ACC112 (cell line): ENCODE measurements at regions not wholly inside any gene's neighbourhood (a gene's known extent, or its start where the extent isn't known, plus 50 kb on each side); places are given as distances from the start of the nearest gene placed in this dataset.

Source experiments
- H2AFZ ChIP-seq: fragments of 200-600 bp; sonication (generic); one replicate; pipeline ENCODE4 v1.6.0; 2017; ENCODE audit warnings: antibody characterized with exemption, low read length; ENCODE audit not compliant: unreplicated experiment
- H3K27ac ChIP-seq: fragments of 200-600 bp; sonication (generic); 2 replicates; pipeline ENCODE4 v1.5.1; 2014; ENCODE audit warnings: low read depth, mild to moderate bottlenecking, antibody characterized with exemption, low read length, moderate library complexity
- H3K27me3 ChIP-seq: fragments of 200-600 bp; sonication (generic); 2 replicates; pipeline ENCODE4 v1.6.1; 2014; ENCODE audit warnings: mild to moderate bottlenecking, antibody characterized with exemption, low read length, moderate library complexity, mixed read lengths; ENCODE audit not compliant: insufficient read depth
- H3K36me3 ChIP-seq: fragments of 200-600 bp; sonication (generic); 2 replicates; pipeline ENCODE4 v1.6.1; 2016; ENCODE audit warnings: mild to moderate bottlenecking, antibody characterized with exemption, low read length, moderate library complexity, mixed read lengths; ENCODE audit not compliant: insufficient read depth
- H3K4me1 ChIP-seq: fragments of 200-600 bp; sonication (generic); one replicate; pipeline ENCODE4 v1.6.1; 2016; ENCODE audit warnings: low read length, mixed read lengths; ENCODE audit not compliant: insufficient read depth, unreplicated experiment, control insufficient read depth
- H3K4me3 ChIP-seq: fragments of 200-600 bp; sonication (generic); 2 replicates; pipeline ENCODE4 v1.5.1; 2014; ENCODE audit warnings: mild to moderate bottlenecking, low read depth, low read length
- H3K79me2 ChIP-seq: fragments of 200-600 bp; sonication (generic); one replicate; pipeline ENCODE4 v1.6.0; 2016; ENCODE audit warnings: low read length; ENCODE audit not compliant: control insufficient read depth, unreplicated experiment, insufficient read depth

DNA sequence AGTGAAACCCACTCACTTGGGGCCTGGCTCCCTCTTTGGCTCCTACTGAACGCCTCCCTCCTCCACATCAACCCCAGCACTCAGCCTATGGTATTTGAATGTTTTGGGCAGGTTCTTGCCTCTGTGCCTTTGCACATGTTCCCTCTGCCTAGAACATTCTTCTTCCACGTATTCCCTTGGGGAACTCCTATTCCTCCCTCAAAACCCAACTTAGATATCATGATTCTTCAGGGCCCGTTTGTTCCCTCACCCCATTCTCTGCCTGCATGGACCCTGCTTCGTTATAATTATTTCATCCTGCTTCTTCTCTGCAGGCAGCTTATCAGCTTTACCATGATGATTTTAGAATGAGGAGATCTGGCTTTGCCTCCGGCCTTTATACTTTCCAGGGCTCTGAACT lies 215.0 kb upstream of the IER5L start:
- Histone ChIP-seq H3K79me2 (no peaks in the 10 kb centered on the region), H3K27ac (no peak overlapping the region), H3K36me3 (no peaks in the 10 kb centered on the region), H3K27me3 (peaks cover 26% of the 10 kb centered on the region), H3K4me3 (no peak overlapping the region), H2AFZ (no peak overlapping the region), H3K4me1 (no peaks in the 10 kb centered on the region)

- Histone ChIP-seq H3K27me3 (peaks cover 26% of the 10 kb centered on the region), H3K4me3 (no peak overlapping the region), H3K4me1 (no peaks in the 10 kb centered on the region), H3K36me3 (no peaks in the 10 kb centered on the region), H2AFZ (no peak overlapping the region), H3K79me2 (no peaks in the 10 kb centered on the region), H3K27ac (no peak overlapping the region)
These were observed 214.1 kb upstream of the IER5L start for GRCh38 chr9:129392093-129392541.

GRCh38 chr9:129391221-129391661 lies 213.2 kb upstream of the IER5L start:
- Histone ChIP-seq H3K4me1 (no peaks in the 10 kb centered on the region), H3K4me3 (no peak overlapping the region), H3K36me3 (no peaks in the 10 kb centered on the region), H2AFZ (no peak overlapping the region), H3K27ac (no peak overlapping the region), H3K79me2 (no peaks in the 10 kb centered on the region), H3K27me3 (peaks cover 20% of the 10 kb centered on the region)

GRCh38 chr9:129390541-129390940 lies 212.5 kb upstream of the IER5L start:
- no peaks in the 10 kb centered on the region for H3K4me1 ChIP-seq
- no peak overlapping the region for H3K27ac ChIP-seq
- no peaks in the 10 kb centered on the region for H3K79me2 ChIP-seq
- H3K4me3 ChIP-seq: no peak overlapping the region
- H3K36me3 ChIP-seq: no peaks in the 10 kb centered on the region
- H3K27me3 ChIP-seq: peaks cover 13% of the 10 kb centered on the region
- H2AFZ ChIP-seq: no peak overlapping the region

GRCh38 chr9:129387822-129388221 lies 209.8 kb upstream of the IER5L start:
- Histone ChIP-seq H3K79me2 (no peaks in the 10 kb centered on the region), H2AFZ (no peak overlapping the region), H3K27ac (no peak overlapping the region), H3K36me3 (no peaks in the 10 kb centered on the region), H3K4me3 (no peak overlapping the region), H3K27me3 (no peaks in the 10 kb centered on the region), H3K4me1 (peaks cover 2% of the 10 kb centered on the region)

DNA sequence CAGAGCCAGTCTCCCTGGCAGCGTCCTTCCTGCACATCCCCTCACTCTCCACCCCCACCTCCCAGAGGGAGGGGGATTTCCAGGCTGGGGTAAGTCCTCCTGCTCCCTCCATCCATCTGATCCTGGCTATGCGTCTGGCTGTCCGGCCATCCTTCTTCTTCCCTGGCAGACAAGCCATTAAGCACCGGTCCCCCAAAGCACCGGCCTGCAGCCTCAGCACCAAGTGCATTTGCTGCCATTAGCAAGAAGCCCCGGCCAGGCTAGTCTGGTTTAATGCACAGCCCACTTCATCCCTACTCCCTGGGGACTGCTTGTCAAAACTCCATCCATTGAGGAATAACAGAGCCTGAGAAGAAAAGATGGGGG lies 208.7 kb upstream of the IER5L start:
- Histone ChIP-seq H3K27me3 (no peaks in the 10 kb centered on the region), H3K27ac (no peak overlapping the region), H3K4me3 (no peak overlapping the region), H3K79me2 (no peaks in the 10 kb centered on the region), H3K36me3 (no peaks in the 10 kb centered on the region), H2AFZ (no peak overlapping the region), H3K4me1 (peaks cover 7% of the 10 kb centered on the region)

GRCh38 chr9:129385211-129385934 lies 207.3 kb upstream of the IER5L start:
- H3K27me3 ChIP-seq: no peaks in the 10 kb centered on the region
- H3K79me2 ChIP-seq: no peaks in the 10 kb centered on the region
- no peaks in the 10 kb centered on the region for H3K36me3 ChIP-seq
- peaks cover 7% of the 10 kb centered on the region for H3K4me1 ChIP-seq
- no peak overlapping the region for H3K27ac ChIP-seq
- no peak overlapping the region for H2AFZ ChIP-seq
- H3K4me3 ChIP-seq: no peak overlapping the region

GRCh38 chr9:129384491-129385210 lies 206.6 kb upstream of the IER5L start:
- Histone ChIP-seq H3K4me1 (peaks cover 7% of the 10 kb centered on the region), H2AFZ (no peak overlapping the region), H3K79me2 (no peaks in the 10 kb centered on the region), H3K36me3 (no peaks in the 10 kb centered on the region), H3K4me3 (no peak overlapping the region), H3K27me3 (no peaks in the 10 kb centered on the region), H3K27ac (no peak overlapping the region)

DNA sequence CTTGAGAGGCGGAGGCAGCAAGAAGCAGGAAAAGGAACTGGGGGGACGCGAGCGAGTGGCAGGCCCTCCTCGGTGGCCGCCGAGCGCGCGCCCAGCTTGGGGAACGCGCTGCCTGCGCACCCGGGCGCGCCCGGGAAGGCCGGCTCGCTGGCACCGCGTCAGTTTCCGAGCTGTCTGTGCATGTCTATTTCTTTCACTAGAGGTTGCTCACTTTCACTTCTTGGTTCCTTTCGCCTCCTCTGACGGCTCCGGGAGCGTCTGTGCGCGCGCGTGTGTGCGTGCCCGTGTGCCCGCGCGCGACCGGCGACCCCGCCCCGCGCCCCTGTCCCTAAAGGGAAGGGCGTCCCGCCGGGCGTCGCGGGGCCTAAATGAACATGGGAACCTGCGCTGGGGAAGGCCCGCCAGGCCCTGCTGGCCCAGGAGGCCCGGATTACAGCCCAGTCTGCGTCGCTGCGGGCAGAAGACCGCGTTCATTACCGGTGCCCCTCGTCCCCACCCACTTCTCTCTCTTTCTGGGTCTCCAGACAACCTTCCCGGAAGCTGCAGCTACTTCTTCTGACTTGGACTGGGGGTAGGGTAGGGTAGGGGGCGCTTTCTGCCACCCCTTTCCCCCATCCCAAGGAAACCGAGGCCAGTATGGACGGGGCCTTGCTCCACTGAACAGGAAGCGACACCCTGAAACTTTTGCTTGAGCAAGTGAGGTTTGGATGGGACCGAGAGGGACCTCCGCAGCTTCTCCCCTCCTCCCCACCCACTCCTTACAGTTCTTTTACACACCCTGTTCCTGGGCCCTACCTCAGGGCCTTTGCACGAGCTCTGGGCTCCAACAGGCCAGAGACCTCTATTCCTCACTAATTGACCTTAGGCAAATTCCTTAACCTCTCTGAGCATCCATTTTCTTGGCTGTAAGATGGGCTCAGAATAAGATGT lies 205.8 kb upstream of the IER5L start:
- Histone ChIP-seq H3K27ac (no peak overlapping the region), H3K4me1 (peaks cover 7% of the 10 kb centered on the region), H3K27me3 (no peaks in the 10 kb centered on the region), H3K36me3 (no peaks in the 10 kb centered on the region), H3K79me2 (no peaks in the 10 kb centered on the region), H2AFZ (peak overlapping the region; percentile 79), H3K4me3 (peak overlapping the region; percentile 80)

DNA sequence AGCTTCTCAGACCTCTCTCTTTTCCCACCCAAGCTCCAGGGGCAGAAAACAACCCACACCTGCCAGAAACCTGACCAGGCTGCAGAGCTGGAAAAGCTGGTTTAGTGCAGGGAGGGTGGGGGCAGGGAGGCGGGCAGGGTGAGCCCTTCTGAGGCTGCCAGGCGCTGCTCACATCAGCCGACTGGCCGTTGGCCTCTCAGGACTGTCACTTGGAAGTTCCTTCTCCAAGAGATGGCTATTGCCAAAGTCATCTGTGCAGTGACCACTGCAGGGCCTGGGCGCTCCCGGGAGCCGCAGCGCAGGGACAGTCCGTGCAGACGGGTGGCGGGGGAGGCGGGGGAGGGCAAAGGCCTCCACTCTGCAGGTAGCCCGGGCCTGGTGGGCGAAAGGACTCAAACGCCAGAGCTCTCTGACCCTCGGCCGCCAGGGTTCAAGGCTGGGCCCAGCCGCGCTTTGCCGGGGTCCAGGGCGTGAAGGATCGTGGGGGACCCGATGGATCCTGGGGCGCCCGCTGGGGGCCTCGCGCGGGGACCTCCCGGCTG lies 205.0 kb upstream of the IER5L start:
- Histone ChIP-seq H2AFZ (peak overlapping the region; percentile 72), H3K79me2 (no peaks in the 10 kb centered on the region), H3K4me3 (peak overlapping the region; percentile 80), H3K27ac (no peak overlapping the region), H3K36me3 (no peaks in the 10 kb centered on the region), H3K27me3 (no peaks in the 10 kb centered on the region), H3K4me1 (peaks cover 7% of the 10 kb centered on the region)
